Liver (tissue), 2 donors: ENCODE measurements at regions not wholly inside any gene's neighbourhood (a gene's known extent, or its start where the extent isn't known, plus 50 kb on each side); places are given as distances from the start of the nearest gene placed in this dataset.

Experiments used
- EGR1 ChIP-seq, 2 donors: IDR thresholded peaks; 2 replicates each; pipeline ENCODE4 v1.6.1; 2016 to 2018; ENCODE audit warnings: antibody characterized with exemption in 2 of 2, low read depth in 2 of 2
- JUND ChIP-seq, 2 donors: IDR thresholded peaks; 2 replicates each; pipeline ENCODE4 v1.6.1; 2016; ENCODE audit warnings: antibody characterized with exemption in 2 of 2
- donor health status: healthy.

DNA sequence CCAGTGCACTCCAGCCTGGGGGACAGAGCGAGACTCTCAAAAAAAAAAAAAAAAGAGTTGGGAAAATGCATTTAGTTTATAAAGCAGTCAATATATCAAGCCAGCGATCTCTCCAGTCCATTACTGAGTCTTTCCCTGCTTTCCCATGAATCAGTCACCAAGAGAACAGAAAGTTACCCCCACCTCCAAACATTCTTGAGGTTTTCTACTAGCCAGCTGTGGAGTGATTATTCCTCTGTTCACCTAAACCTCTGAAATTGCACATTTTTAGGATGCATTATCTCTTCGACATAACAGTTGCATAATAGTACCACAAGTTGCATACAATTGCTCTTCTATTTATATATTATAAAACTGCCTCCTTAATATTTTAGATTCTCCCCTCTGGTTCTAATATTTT lies 134.8 kb upstream of the DIO3 start:
- TF ChIP-seq EGR1 (IDR thresholded peaks at IDR 0.05; ENCODE audit: low read depth in 2 of 2) (no peak), JUND (IDR thresholded peaks at IDR 0.05) (no peak)
